Heart left ventricle (tissue), 13 donors: ENCODE measurements at regions not wholly inside any gene's neighbourhood (a gene's known extent, or its start where the extent isn't known, plus 50 kb on each side); places are given as distances from the start of the nearest gene placed in this dataset.

Source experiments
- CTCF ChIP-seq, 12 donors: fragments of 200-600 bp; sonication (generic) in 4 of 12; IDR thresholded peaks; one replicate each; pipeline versions ENCODE4 v1.5.0 to v1.8.0; 2018 to 2022; ENCODE audit warnings: antibody characterized with exemption in 12 of 12, mild to moderate bottlenecking in 5 of 12
- POLR2A ChIP-seq, 2 donors: fragments of 450-650 bp; IDR thresholded peaks; one replicate each; pipeline ENCODE4 v1.6.1; 2017; ENCODE audit warnings: antibody characterized with exemption in 2 of 2, mild to moderate bottlenecking in 2 of 2, moderate library complexity in 2 of 2
- donor health status: ischemic (EF 13 %, LVEDD 7.1; RV severe dilation, severe dysfunction).
- donor health status: DM: no; HTN: yes; CAD: no.
- donor health status: DM: no; HTN: no; CAD: no.
- donor health status: ischemic (EF 25% LVEDD 6.9; RV normal size, moderate dysfunction).
- donor health status: ischemic (EF 25% LVEDD 5.7; RV mildly dilated, moderate dysfunction).
- donor health status: ischemic (EF 35%, LVEDD 5.7; RV mildly dilated, moderate dysfunction).
- donor health status: nonischemic (EF 11% LVEDD 7.7; RV severe dilation, severe dysfunction).
- donor health status: DM: yes; HTN: yes; CAD: no.
- donor health status: PGD.
- donor health status: ischemic (EF 29% LVEDD 5.4; RV normal size, mild dysfunction).
- donor health status: nonischemic (EF 23%, LVEDD 6.1; RV moderate dilation, normal function).

GRCh38 chr9:120186276-120186675 lies 393.7 kb downstream of the CDK5RAP2 start:
- TF ChIP-seq POLR2A (IDR thresholded peaks at IDR 0.05) (no peak), CTCF (IDR thresholded peaks at IDR 0.05) (no peak)
